ENCODE measurements at regions not wholly inside any gene's neighbourhood (a gene's known extent, or its start where the extent isn't known, plus 50 kb on each side); places are given as distances from the start of the nearest gene placed in this dataset.

DNA sequence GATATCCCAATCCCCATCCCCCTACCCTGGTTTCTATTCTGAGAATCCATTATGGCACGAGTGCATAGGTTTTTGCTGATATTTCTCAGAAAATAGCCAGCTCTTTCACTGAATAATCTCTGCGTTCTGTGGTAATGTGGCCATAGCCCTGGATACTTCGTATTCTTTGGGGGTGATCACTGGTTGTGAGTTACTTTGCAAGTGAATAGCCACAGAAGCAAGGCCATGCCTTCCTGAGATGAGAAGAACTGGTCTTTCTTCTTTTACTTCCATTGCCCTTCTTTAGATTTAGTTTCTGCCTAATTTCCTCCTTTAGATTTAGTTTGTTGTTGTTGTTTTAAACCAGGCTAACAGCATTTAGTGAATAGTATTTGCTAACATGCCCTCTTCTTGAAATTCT, 323.4 kb downstream of the CDC14C start:
- TF ChIP-seq, protein P1, sequence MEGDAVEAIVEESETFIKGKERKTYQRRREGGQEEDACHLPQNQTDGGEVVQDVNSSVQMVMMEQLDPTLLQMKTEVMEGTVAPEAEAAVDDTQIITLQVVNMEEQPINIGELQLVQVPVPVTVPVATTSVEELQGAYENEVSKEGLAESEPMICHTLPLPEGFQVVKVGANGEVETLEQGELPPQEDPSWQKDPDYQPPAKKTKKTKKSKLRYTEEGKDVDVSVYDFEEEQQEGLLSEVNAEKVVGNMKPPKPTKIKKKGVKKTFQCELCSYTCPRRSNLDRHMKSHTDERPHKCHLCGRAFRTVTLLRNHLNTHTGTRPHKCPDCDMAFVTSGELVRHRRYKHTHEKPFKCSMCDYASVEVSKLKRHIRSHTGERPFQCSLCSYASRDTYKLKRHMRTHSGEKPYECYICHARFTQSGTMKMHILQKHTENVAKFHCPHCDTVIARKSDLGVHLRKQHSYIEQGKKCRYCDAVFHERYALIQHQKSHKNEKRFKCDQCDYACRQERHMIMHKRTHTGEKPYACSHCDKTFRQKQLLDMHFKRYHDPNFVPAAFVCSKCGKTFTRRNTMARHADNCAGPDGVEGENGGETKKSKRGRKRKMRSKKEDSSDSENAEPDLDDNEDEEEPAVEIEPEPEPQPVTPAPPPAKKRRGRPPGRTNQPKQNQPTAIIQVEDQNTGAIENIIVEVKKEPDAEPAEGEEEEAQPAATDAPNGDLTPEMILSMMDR (tag by site-specific recombination; IDR thresholded peaks at IDR 0.05) = no peak
- TF ChIP-seq, protein P2, sequence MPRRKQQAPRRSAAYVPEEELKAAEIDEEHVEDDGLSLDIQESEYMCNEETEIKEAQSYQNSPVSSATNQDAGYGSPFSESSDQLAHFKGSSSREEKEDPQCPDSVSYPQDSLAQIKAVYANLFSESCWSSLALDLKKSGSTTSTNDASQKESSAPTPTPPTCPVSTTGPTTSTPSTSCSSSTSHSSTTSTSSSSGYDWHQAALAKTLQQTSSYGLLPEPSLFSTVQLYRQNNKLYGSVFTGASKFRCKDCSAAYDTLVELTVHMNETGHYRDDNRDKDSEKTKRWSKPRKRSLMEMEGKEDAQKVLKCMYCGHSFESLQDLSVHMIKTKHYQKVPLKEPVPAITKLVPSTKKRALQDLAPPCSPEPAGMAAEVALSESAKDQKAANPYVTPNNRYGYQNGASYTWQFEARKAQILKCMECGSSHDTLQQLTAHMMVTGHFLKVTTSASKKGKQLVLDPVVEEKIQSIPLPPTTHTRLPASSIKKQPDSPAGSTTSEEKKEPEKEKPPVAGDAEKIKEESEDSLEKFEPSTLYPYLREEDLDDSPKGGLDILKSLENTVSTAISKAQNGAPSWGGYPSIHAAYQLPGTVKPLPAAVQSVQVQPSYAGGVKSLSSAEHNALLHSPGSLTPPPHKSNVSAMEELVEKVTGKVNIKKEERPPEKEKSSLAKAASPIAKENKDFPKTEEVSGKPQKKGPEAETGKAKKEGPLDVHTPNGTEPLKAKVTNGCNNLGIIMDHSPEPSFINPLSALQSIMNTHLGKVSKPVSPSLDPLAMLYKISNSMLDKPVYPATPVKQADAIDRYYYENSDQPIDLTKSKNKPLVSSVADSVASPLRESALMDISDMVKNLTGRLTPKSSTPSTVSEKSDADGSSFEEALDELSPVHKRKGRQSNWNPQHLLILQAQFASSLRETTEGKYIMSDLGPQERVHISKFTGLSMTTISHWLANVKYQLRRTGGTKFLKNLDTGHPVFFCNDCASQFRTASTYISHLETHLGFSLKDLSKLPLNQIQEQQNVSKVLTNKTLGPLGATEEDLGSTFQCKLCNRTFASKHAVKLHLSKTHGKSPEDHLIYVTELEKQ (tag by site-specific recombination; IDR thresholded peaks at IDR 0.05; ENCODE audit: borderline replicate concordance) = no peak
- TF ChIP-seq ZNF558 (tag by site-specific recombination; IDR thresholded peaks at IDR 0.05) (no peak), ZNF555 (tag by site-specific recombination; conservative IDR thresholded peaks at IDR 0.05) (no peak), ZNF792 (tag by site-specific recombination; IDR thresholded peaks at IDR 0.05) (no peak), ZBTB7A (tag by site-specific recombination; IDR thresholded peaks at IDR 0.05; ENCODE audit: low read depth) (no peak), TCF7L2 (IDR thresholded peaks at IDR 0.05; ENCODE audit: borderline replicate concordance, low read depth, low read length) (no peak), ZBTB20 (tag by site-specific recombination; IDR thresholded peaks at IDR 0.05) (no peak), ZNF121 (tag by site-specific recombination; IDR thresholded peaks at IDR 0.05) (no peak)
- TF ChIP-seq, protein P3, sequence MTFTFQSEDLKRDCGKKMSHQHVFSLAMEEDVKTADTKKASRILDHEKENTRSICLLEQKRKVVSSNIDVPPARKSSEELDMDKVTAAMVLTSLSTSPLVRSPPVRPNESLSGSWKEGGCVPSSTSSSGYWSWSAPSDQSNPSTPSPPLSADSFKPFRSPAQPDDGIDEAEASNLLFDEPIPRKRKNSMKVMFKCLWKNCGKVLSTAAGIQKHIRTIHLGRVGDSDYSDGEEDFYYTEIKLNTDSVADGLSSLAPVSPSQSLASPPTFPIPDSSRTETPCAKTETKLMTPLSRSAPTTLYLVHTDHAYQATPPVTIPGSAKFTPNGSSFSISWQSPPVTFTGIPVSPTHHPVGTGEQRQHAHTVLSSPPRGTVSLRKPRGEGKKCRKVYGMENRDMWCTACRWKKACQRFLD (tag by site-specific recombination; IDR thresholded peaks at IDR 0.05) = no peak
- TF ChIP-seq, protein P4, sequence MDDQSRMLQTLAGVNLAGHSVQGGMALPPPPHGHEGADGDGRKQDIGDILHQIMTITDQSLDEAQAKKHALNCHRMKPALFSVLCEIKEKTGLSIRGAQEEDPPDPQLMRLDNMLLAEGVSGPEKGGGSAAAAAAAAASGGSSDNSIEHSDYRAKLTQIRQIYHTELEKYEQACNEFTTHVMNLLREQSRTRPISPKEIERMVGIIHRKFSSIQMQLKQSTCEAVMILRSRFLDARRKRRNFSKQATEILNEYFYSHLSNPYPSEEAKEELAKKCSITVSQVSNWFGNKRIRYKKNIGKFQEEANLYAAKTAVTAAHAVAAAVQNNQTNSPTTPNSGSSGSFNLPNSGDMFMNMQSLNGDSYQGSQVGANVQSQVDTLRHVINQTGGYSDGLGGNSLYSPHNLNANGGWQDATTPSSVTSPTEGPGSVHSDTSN (CRISPR knock-in tag; IDR thresholded peaks at IDR 0.05) = no peak
- TF ChIP-seq, protein P5, sequence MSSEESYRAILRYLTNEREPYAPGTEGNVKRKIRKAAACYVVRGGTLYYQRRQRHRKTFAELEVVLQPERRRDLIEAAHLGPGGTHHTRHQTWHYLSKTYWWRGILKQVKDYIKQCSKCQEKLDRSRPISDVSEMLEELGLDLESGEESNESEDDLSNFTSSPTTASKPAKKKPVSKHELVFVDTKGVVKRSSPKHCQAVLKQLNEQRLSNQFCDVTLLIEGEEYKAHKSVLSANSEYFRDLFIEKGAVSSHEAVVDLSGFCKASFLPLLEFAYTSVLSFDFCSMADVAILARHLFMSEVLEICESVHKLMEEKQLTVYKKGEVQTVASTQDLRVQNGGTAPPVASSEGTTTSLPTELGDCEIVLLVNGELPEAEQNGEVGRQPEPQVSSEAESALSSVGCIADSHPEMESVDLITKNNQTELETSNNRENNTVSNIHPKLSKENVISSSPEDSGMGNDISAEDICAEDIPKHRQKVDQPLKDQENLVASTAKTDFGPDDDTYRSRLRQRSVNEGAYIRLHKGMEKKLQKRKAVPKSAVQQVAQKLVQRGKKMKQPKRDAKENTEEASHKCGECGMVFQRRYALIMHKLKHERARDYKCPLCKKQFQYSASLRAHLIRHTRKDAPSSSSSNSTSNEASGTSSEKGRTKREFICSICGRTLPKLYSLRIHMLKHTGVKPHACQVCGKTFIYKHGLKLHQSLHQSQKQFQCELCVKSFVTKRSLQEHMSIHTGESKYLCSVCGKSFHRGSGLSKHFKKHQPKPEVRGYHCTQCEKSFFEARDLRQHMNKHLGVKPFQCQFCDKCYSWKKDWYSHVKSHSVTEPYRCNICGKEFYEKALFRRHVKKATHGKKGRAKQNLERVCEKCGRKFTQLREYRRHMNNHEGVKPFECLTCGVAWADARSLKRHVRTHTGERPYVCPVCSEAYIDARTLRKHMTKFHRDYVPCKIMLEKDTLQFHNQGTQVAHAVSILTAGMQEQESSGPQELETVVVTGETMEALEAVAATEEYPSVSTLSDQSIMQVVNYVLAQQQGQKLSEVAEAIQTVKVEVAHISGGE (tag by site-specific recombination; conservative IDR thresholded peaks at IDR 0.05; ENCODE audit: low read depth) = no peak
- TF ChIP-seq, protein P6, sequence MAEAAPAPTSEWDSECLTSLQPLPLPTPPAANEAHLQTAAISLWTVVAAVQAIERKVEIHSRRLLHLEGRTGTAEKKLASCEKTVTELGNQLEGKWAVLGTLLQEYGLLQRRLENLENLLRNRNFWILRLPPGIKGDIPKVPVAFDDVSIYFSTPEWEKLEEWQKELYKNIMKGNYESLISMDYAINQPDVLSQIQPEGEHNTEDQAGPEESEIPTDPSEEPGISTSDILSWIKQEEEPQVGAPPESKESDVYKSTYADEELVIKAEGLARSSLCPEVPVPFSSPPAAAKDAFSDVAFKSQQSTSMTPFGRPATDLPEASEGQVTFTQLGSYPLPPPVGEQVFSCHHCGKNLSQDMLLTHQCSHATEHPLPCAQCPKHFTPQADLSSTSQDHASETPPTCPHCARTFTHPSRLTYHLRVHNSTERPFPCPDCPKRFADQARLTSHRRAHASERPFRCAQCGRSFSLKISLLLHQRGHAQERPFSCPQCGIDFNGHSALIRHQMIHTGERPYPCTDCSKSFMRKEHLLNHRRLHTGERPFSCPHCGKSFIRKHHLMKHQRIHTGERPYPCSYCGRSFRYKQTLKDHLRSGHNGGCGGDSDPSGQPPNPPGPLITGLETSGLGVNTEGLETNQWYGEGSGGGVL (tag by site-specific recombination; IDR thresholded peaks at IDR 0.05) = no peak

All from HEK293 (cell line).